Parathyroid adenoma (tissue), 2 donors: ENCODE measurements at regions not wholly inside any gene's neighbourhood (a gene's known extent, or its start where the extent isn't known, plus 50 kb on each side); places are given as distances from the start of the nearest gene placed in this dataset.

Source experiments
- H2AFZ ChIP-seq: fragments of 300-600 bp; sonication (generic); one replicate; pipeline ENCODE4 v1.7.0; 2017; ENCODE audit warnings: antibody characterized with exemption, mild to moderate bottlenecking
- H3K27ac ChIP-seq: fragments of 300-600 bp; sonication (generic); one replicate; pipeline ENCODE4 v1.7.0; 2017
- H3K27me3 ChIP-seq: fragments of 300-600 bp; sonication (generic); one replicate; pipeline ENCODE4 v1.7.0; 2017; ENCODE audit warnings: low read length; ENCODE audit not compliant: control insufficient read depth, insufficient read depth
- H3K36me3 ChIP-seq: fragments of 300-600 bp; sonication (generic); one replicate; pipeline ENCODE4 v1.7.0; 2017; ENCODE audit warnings: low read length; ENCODE audit not compliant: control insufficient read depth, insufficient read depth
- H3K4me1 ChIP-seq: fragments of 300-600 bp; sonication (generic); one replicate; pipeline ENCODE4 v1.7.0; 2017; ENCODE audit warnings: control low read depth
- H3K4me2 ChIP-seq: fragments of 300-600 bp; sonication (generic); one replicate; pipeline ENCODE4 v1.7.0; 2017; ENCODE audit warnings: low read length
- H3K4me3 ChIP-seq: fragments of 300-600 bp; sonication (generic); one replicate; pipeline ENCODE4 v1.7.0; 2017; ENCODE audit warnings: low read depth, low read length
- H3K79me2 ChIP-seq: fragments of 300-600 bp; sonication (generic); one replicate; pipeline ENCODE4 v1.7.0; 2017; ENCODE audit warnings: control low read depth
- H3K9ac ChIP-seq: fragments of 300-600 bp; sonication (generic); one replicate; pipeline ENCODE4 v1.7.0; 2017; ENCODE audit warnings: mild to moderate bottlenecking
- H3K9me3 ChIP-seq: fragments of 300-600 bp; sonication (generic); one replicate; pipeline ENCODE4 v1.7.0; 2017; ENCODE audit warnings: low read length; ENCODE audit not compliant: control insufficient read depth
- CTCF ChIP-seq: fragments of 300-600 bp; sonication (generic); IDR thresholded peaks from one replicate; pipeline ENCODE4 v1.7.0; 2017; ENCODE audit warnings: antibody characterized with exemption, mild to moderate bottlenecking
- donor health status: primary hyperparathyroidism.

- H3K79me2 ChIP-seq: no peaks in the 10 kb centered on the region
- TF ChIP-seq CTCF: no peak
Observed at GRCh38 chr7:41084381-41084780, 618.5 kb downstream of the INHBA start.

GRCh38 chr7:41069635-41070034, 633.3 kb downstream of the INHBA start:
- no peaks in the 10 kb centered on the region for H3K36me3 ChIP-seq
- H3K4me1 ChIP-seq: no peaks in the 10 kb centered on the region
- no peak overlapping the region for H3K4me3 ChIP-seq
- H3K9ac ChIP-seq: no peak overlapping the region
- no peak overlapping the region for H2AFZ ChIP-seq
- TF ChIP-seq CTCF: no peak
- no peaks in the 10 kb centered on the region for H3K79me2 ChIP-seq
- H3K27ac ChIP-seq: no peak overlapping the region
- H3K4me2 ChIP-seq: no peak overlapping the region
- H3K9me3 ChIP-seq: no peaks in the 10 kb centered on the region
- H3K27me3 ChIP-seq: no peaks in the 10 kb centered on the region

More at GRCh38 chr7:41084381-41084780, 618.5 kb downstream of the INHBA start:
- H3K9ac ChIP-seq: no peak overlapping the region
- no peaks in the 10 kb centered on the region for H3K36me3 ChIP-seq
- H3K4me1 ChIP-seq: no peaks in the 10 kb centered on the region
- H3K27ac ChIP-seq: no peak overlapping the region
- peaks cover 2% of the 10 kb centered on the region for H3K9me3 ChIP-seq
- H2AFZ ChIP-seq: no peak overlapping the region
- H3K4me3 ChIP-seq: no peak overlapping the region
- no peak overlapping the region for H3K4me2 ChIP-seq
- no peaks in the 10 kb centered on the region for H3K27me3 ChIP-seq

DNA sequence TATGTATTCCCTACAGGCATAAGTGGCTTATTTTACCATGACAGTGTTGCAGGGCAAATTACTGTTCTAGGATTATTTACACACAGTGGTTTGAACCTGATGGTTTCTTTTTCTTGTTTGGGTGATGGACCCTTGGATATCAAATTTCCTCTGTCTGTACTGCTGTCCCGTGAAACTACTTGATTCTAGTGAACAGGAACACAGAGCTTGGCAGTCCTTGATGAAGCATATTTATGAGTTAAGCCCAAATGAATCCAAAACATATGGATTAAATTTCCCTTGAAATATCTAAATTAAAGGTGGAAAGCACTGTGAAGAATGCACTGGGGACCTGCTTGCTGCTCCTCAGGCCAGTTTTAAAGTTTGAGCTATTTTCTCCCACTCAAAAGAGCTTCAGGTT, 635.3 kb downstream of the INHBA start:
- Histone ChIP-seq H3K36me3 (no peaks in the 10 kb centered on the region), H2AFZ (no peak overlapping the region), H3K27ac (no peak overlapping the region), H3K27me3 (no peaks in the 10 kb centered on the region), H3K4me1 (no peaks in the 10 kb centered on the region), H3K4me3 (no peak overlapping the region), H3K79me2 (no peaks in the 10 kb centered on the region), H3K9ac (no peak overlapping the region), H3K9me3 (no peaks in the 10 kb centered on the region), H3K4me2 (no peak overlapping the region)
- TF ChIP-seq CTCF: no peak

DNA sequence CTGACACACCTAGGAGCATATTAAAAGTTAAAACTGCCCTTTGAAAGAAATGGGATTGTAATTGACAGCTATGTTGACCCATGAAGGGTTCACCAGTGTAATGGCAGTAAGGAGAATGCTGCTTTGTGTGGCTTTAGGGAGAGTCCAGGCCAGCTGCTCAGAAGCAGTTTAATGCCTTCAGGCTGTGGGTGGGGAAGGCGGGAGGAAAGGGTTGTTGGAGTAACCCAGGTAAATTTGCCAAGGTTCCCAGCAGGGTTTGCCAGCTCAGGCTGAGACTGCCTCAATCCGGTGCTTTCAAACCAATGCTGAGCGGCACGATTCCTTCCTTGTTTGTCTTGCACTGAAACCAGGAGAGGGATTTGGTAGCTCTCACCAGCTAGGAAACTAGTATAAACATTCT, 637.2 kb downstream of the INHBA start:
- TF ChIP-seq CTCF: no peak
- Histone ChIP-seq H3K4me3 (no peak overlapping the region), H2AFZ (no peak overlapping the region), H3K27me3 (no peaks in the 10 kb centered on the region), H3K9me3 (no peaks in the 10 kb centered on the region), H3K36me3 (no peaks in the 10 kb centered on the region), H3K9ac (no peak overlapping the region), H3K27ac (no peak overlapping the region), H3K79me2 (no peaks in the 10 kb centered on the region), H3K4me2 (no peak overlapping the region), H3K4me1 (no peaks in the 10 kb centered on the region)

GRCh38 chr7:41063116-41063515, 639.8 kb downstream of the INHBA start:
- TF ChIP-seq CTCF: no peak
- no peaks in the 10 kb centered on the region for H3K27me3 ChIP-seq
- no peak overlapping the region for H2AFZ ChIP-seq
- no peak overlapping the region for H3K4me3 ChIP-seq
- H3K9ac ChIP-seq: no peak overlapping the region
- H3K4me1 ChIP-seq: no peaks in the 10 kb centered on the region
- H3K79me2 ChIP-seq: no peaks in the 10 kb centered on the region
- no peak overlapping the region for H3K27ac ChIP-seq
- no peaks in the 10 kb centered on the region for H3K36me3 ChIP-seq
- no peaks in the 10 kb centered on the region for H3K9me3 ChIP-seq
- H3K4me2 ChIP-seq: no peak overlapping the region
